ENCODE measurements at regions not wholly inside any gene's neighbourhood (a gene's known extent, or its start where the extent isn't known, plus 50 kb on each side); places are given as distances from the start of the nearest gene placed in this dataset.
"Not testable (repeated sequence)": the region's sequence is repeated elsewhere in the genome, so short reads cannot be mapped to it uniquely, and the experiment has no call there.

- TF ChIP-seq POLR2AphosphoS5 (IDR thresholded peaks at IDR 0.05); EZH2 (IDR thresholded peaks at IDR 0.05; ENCODE audit: borderline replicate concordance, insufficient read depth, low read length, poor library complexity, severe bottlenecking): not testable (repeated sequence)
Observed at GRCh38 chr6:4357660-4358152, 222.3 kb upstream of the ECI2 start.
